NCI-H2196 treated with DMSO at 0.1 percent for 48 hours (cell line): ENCODE measurements at regions not wholly inside any gene's neighbourhood (a gene's known extent, or its start where the extent isn't known, plus 50 kb on each side); places are given as distances from the start of the nearest gene placed in this dataset.
"Not testable (repeated sequence)": the region's sequence is repeated elsewhere in the genome, so short reads cannot be mapped to it uniquely, and the experiment has no call there.

Experiments
- DNase-seq: peaks from one replicate; lab custom pipeline; 2025; ENCODE audit not compliant: unreplicated experiment; lab: John Stamatoyannopoulos, UW

DNA sequence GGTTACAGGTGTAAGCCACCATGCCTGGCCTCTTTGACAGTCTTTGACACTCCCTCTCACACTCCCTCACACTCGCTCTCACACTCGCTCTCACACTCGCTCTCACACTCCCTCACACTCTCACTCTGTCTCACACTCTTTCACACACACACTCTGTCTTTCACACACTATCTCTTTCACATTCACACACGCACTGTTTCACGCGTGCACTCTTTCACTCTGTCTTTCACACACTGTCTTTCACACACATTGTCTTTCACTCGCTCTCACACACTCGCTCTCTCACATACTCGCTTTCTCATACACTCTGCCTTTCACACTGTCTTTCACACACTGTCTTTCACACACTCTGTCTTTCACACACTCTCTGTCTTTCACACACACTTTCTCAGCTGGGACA is 167.1 kb upstream of the CXCL13 start:
- DNase-seq = no peak

DNA sequence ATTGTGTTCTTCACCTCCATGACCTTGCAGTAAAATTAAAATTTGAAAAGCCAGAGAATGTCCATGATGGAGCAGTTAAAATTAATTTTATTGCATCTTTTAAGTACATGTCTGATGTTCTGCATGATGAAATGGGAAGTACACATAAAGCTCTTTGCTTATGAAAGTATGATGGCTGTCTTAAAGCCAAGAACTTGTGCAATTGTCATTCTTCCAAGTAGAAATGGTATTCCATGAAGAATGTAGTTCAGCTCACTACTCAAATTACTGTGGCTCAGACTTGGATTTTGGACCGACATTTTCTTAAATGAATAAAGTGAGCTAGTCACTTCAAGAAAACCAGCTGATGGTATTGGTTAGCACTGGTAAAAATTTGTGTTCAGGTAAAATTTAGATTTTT is 161.7 kb upstream of the CXCL13 start:
- DNase-seq = no peak

DNA sequence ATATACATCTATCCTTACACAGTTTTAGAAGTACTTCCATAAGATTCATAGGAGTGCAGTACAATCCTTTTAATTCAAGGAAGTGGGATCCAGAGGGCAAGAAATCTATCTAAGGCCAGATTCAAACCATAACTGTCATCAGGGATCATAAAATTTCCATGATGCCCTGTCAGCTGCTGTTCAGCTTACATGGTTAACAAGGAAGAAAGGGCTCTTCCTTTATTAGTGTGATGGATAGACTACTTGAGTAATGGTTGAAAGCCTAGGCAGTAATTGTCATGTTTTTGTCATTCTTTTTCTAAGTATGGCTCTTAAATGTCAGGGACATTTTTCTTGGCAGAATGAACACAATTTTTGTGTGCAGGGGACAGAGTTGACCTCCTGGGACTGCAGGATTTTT is 159.8 kb upstream of the CXCL13 start:
- DNase-seq = no peak

DNA sequence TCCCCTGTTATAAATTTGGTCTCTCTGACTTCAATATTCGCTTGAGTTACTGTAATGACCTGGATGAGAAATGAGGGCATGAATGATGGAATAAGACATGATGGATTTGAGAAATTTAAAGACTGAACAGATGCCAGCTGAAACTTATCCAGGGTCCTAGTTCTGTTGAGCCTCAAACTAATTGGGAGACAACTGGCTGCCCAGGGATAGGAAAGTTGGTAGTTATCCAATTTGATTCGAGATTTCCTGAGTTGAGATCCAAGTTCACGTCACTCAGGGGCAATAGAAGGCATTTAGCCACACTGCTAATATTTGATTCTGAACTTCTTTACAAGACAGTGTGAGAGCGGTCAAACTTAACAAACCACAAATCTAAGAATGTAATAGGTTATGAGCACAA is 159.0 kb upstream of the CXCL13 start:
- DNase-seq = no peak

DNA sequence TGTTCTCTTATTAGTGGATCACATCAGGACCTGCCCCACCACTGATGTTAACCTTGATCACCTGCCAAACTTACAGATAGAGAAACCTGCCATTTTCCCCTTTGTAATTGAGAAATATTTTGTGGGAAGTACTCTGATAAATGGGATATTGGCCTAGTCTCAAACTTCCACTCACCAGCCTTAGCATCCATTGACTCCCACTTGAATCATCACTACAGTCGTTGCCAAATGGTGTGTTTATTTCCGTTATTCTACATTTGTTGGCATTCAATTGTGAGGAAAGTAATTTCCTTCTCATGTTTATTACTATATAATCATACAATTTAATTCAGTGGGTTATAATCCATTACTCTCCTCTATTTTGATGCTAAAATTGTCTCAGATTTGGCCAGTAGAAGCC is 156.4 kb upstream of the CXCL13 start:
- DNase-seq = no peak

DNA sequence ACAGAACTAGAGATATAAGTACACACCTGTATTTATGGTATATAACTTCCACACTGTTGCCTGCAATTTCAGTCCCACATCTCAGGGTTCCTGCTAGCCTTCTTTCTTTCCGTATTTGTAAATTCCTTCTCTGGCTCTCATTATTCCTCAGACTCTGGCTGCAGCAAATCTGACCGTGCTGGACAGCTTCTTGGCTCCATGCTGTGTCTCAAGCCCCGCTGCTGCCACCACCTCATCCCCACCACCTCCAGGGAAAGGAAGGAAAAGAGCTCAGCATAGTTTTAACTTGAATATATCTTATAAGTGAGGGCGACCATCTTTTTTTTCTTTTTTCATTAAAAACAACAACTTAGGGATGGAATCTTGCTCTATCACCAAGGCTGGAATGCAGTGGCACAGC is 155.6 kb upstream of the CXCL13 start:
- no peak for DNase-seq

DNA sequence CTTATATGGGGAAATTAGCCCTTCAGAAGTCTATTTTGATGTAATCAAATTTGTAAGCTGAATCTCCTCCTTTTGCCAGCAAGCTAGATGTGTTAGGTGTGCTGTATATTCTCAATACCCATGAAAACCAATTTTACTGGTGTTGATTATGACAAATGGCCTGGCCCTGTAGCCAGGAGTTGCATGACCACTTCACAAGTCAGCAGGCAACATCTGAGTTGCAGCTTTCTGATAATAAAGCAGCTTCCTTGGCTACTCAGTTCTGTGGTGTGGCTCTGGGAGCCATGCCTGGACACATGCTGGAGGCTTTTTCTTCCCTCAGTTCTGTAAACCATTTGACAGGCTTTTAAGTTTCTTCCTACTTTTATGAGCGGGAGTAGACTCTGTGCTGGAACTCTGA is 154.1 kb upstream of the CXCL13 start:
- no peak for DNase-seq

DNA sequence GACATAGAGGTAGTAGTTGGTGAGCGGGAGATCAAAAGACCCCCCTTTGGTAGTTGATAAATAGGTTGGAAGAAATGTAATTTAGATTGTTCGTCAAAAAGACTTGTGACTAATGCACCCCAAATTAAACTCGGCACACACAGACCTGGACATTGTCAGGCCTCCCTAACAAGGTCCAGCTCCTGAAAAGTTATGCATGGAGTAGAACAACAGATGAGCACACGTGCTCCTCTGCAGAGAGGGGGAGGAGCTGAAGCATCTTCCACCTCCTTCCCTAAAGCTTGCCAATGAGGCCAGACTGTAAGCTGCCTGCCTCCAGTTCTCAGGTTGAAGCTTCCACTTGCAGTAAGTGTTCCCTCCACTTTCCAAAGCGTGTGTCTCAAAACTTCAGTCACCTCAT is 153.5 kb upstream of the CXCL13 start:
- DNase-seq = not testable (repeated sequence)

DNA sequence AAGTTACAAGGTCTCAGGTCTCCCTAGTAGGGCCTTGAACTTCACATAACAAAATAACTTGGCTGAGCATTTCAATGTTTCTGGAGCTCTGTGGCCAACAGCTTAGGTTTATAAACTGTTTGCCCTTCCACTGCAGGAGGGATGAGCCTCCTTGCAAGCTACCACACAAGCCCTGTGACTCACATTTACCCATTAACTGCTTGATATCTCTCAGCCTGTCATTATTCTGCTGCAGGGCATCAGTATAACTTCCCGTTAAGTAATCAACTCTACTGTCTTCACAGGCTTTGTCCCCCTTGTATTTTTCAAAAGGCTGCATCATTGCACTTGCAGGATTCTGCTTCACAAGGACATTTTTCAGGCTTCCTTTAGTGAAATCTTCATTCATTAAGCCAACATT is 151.7 kb upstream of the CXCL13 start:
- no peak for DNase-seq

DNA sequence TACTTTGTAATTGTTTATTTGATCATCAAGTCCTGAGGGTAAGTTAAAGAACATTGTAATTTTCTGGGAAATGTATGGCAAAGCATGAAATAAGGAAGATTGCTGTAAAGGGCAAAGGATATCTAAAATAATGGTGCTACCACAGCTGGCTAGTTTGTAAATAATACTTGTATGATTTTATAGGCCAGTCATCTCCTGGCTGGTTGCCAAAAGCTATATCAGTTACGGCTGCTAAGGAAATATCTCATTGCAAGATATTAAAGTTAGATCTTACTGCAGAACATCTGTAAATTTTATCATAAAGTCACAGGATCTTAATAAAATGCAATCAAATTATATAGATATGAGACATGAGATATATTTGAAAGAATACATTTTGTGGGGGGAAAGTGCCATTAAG is 150.8 kb upstream of the CXCL13 start:
- no peak for DNase-seq

DNA sequence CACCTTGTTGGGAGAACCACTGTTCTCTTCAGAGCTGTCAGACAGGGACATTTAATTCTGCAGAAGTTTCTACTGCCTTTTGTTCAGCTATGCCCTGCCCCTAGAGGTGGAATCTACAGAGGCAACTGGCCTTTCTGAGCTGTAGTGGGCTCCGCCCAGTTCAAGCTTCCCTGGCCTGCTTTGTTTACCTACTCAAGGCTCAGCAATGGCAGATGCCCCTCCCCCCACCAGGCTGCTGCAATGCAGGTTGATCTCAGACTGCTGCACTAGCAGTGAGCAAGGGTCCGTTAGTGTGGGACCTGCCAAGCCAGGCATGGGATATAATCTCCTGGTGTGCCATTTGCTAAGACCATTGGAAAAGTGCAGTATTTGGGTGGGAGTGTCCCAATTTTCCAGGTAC is 141.5 kb upstream of the CXCL13 start:
- not testable (repeated sequence) for DNase-seq

DNA sequence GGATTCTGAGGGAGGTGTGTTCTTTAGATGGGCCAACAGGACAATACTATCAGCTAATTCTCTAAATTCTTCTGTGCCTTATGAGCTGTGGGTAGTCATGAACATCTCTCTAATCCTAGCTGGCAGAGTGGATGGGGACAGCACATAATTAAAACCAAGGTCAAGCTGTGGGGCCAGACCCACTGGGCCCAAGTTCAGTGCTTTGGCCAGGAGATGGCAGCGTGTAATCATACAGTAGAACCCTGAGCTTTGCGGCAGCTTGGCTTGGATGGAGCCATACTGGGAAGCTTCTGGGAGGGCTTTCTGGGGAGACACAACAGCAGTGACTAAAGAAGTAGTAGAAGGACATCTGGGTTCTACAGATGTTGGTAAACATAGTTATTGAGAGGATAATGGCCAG is 140.3 kb upstream of the CXCL13 start:
- no peak for DNase-seq

DNA sequence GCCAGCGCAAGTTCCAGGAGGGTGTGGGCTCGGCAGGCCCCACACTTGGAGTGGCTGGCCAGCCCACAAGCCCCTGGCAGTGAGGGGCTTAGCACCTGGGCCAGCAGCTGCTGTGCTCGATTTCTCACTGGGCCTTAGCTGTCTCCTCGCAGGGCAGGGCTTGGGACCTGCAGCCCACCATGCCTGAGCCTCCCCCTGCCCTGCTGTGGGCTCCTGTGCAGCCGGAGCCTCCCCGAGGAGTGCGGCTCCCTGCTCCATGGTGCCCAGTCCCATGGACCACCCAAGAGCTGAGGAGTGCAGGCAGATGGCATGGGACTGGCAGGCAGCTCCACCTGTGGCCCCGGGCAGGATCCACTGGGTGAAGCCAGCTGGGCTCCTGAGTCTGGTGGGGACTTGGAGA is 139.2 kb upstream of the CXCL13 start:
- no peak for DNase-seq

DNA sequence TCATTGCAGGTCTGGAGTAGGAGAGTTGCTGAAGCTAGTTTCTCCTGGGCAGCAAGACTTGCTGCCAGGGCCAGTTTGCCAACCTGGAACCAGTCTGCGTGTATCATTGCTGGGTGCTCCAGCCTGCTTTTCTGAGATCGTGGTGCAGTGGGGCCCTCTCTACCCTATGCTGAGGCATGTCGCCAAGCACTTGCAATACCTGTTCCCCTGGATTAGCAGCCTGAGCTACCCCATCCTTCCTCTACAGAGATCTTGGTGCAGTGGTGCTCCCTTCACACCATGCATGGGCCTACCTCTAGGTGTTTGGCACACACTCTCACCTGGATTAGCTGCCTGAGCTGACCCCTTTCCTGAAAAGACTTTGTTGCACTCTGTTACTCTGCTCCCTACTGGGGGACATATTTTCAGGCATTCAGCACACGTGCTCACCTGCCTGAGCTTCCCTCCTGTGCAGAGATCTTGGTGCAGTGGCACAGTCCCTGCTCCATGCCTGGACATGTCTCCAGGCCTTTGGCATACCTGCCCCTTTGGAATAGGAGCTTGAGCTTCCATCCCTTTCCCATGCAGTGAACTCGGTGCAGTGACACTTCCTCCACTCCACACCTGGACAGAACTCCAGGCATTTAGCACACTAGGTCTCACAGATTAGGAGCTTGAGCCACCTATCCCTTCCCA is 133.7 kb upstream of the CXCL13 start:
- DNase-seq = no peak

DNA sequence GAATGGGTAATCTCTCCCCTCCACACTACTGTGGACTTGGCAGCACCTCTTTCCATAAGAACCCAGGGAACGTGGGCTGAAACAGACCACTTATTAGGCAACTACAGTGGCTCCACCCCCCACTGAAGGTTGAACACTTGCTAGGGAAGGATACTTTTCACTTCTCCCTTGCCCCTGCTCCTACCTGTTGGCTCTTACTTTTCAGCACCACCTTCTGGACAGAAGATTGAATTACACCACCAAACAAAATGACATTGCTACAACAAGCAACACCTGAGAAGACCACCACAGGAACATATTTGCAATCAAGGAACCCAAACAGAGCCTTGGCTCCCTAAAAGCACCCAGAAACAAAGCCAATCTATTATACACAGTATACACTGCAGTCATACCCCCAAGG is 132.1 kb upstream of the CXCL13 start:
- DNase-seq = no peak

DNA sequence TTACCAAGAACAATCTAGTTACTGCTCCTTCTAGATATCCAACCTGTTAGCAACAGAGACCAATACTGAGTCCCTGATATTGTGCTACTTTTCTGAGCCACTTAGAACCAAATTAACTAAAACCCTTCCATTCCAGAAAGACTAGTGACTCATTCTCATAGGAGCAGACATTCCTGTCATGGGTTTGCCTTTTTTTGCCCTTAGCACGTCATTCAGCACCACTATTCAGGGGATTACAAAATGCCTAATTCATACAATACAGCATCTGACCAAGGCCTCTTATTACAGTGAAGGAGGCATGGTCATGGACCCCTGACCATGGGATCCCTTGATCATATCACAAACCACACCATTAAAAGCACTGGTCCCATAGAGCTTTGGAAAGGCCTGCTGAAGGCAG is 123.8 kb upstream of the CXCL13 start:
- no peak for DNase-seq

DNA sequence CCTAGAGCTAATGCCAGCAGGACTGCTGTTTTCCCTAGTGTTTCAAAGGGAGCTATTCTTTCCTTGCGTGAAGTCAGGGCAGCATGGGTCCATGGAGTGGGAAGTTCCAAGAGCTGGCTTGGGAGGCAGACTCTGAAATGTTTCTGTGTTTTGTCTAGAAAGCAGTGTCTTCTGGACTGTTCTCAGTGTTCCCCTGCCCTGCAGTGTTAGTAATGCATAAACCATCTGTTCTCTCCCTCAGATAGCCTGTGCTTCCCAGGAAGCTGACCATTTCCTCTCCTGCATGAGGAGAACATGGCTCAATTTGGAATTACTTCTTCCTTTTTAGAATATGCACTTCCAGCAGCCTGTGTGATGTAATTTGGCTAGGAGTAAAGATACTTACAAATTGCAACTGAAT is 116.7 kb upstream of the CXCL13 start:
- no peak for DNase-seq

DNA sequence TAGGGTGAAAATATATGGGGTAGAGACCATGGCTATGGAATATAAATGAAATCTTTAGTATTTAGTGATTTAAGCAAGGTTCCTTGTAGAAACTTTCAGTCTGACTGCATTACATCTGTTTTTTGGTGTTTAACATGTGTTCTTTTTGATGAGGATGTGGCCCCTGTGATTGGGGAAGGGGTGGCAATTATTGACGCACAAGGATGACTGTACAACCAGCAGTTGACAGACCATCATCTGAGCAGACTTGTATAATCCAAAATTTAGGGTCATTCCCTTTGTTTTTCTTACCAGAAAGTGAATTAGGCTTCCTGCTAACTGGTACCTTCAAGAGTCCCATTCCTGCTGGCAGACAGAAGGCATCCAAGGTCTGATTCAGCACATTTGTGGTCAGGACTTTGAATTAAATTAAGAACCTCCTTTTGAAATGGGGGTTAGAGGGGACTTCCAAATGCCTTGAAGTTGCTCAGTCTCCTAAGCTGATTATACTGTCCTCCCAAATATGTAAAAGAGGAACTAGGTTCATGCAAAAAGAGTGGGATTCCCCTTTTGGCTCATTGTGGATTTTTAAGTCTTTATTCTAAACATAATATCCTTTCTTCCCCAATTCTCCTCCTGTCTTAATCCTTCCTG is 112.4 kb upstream of the CXCL13 start:
- DNase-seq = no peak

DNA sequence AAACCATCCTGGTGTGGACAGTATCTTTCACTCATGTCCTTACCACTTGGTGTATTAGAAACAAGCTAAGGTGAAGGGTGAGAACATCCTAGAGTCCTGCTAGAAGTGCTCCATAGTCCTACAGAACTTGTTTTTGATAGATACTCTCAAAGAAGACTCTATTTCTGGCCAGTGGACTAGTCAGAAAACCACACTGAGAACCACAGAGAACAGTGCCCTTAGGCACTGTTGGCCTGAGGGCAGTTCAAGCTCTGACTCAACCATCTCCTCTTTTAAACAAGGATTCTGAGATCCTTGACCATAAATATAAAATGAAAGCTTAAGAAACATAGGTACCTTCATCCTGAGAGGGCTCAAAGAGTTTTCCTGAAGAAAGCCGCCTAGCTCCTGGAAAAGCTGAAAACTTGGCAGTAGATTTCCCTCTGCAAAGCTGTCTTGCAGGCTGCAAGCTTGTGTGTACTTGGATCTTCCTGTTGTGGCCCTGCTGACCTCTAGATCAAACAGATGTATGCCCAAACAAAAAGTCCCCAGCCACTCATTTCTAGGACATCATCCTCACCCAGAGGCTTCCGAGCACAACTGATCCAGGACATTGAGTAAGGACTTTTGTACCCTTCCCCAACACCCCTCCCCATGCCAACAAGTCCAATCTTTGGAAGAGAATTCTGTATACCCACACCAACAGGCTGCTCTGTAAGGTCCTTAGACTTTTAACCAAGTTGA is 111.6 kb upstream of the CXCL13 start:
- no peak for DNase-seq

DNA sequence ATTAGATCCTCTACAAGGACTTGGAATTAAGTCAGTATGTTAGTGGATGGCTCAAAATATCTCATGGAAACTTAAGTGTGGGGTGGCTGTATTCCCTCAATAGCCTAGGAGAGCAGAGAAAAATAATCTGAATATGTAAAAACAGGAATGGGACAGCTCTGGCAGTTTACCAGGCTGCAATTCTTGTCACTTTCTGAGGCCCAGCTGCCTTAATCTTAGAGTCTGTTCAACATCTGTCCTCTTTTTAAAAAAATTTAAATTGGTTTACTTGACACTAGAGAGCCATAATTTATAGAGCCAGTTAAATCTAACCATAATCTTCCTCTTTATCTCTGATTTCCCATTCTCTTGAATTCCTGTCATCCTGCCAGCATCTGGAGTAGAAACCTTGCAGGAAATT is 109.2 kb upstream of the CXCL13 start:
- no peak for DNase-seq

DNA sequence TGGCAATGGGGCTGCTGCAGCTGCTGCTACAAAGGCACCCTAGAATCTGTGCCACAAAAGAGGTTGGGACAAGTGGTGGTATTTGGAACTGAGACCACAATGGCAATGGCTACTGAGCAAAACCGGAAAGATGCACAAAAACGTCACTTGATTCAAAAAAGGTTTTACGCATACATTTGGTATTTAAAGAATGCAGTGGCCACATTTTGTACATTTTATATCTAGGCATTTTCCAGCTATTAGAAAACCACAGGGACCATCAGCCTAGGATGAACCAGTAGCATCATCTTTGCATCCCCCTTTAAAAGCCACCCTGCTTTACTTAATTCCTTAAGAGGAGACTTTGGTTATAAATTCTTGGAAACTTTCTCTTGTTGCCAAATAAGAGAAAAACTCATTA is 104.8 kb upstream of the CXCL13 start:
- DNase-seq = no peak

DNA sequence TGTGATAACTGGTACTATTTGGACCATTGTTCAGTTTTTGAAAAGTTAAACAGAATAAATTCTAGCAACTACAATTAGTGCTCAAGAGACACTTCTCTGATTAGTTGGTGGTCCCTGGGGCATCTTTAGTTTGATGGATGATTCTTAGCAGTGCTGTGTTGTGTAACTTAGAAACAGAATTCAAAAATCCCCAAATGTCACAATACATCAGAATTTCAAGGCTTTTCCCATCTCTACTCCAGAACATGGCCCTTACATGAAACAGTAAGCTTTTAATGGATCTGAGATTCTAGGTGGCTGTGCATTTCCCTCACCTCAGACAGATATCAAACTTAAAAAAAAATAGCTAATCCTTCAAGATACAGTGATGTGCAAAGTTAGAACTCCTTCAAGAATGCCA is 104.4 kb upstream of the CXCL13 start:
- DNase-seq = no peak

DNA sequence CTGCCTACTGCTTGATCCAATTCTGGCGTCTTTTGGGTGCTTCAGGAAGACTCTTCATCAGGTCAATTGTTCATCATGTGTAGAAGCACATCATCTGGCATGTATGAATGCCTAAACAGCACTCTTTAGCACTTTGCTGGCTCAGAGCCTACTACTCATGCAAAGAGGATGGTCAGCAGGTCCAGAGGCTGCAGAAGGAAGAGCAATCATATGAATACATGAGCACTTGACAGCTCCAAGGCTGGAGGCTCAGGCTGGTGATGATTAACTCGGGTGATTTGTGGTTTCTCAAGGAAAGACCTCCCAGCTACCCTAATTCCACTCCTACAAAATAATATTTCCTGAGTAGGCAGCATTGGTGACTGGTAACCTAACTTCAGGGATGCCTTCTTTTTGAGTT is 103.8 kb upstream of the CXCL13 start:
- DNase-seq = no peak
